Right kidney (tissue), 1 donor: ENCODE measurements at regions not wholly inside any gene's neighbourhood (a gene's known extent, or its start where the extent isn't known, plus 50 kb on each side); places are given as distances from the start of the nearest gene placed in this dataset.

Experiments
- DNase-seq: peaks from one replicate; pipeline ENCODE4 v3.0.0-alpha.2; 2016

DNA sequence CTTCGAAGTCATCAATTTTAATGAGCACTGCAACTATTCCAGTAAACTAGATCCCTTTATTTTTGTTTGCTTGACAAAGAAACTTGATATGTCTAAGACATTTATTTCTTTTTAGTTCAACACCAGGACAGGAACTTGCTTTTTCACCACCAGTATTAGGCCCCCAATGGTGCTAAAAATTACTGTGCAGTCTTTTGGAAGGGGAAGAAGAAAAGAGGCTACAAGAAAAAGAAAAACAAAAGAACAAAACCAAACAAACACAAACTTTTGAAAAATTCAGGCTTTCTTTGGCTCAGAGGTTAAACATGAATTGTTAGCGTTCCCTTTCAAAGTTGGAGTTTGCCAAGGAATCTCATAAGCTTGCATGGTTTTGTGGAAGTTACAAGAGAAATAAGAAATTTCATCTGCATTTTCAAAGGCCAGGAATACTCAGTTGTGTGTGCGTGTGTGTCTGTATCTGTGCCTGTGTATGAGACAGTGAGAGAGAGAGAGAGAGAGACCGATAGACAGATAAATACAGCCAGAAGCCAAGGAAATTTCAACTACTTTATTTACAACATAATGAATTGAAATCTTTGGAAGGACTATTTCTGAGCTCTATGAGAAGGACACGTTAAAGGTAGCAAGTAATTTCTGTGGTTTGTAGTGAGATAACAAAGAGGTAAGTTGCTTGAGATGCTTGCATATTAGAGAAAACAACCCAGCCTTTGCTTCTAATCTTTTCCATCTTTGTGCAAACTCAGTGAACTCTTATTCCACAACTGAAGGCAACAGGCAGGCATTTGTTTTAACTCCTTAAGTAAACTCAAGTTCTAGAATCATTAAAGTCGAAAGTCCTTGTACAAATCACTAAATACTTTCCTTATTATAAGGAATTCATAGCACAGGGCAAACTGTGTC, 171.0 kb upstream of the CITED2 start:
- DNase-seq, result no peak

GRCh38 chr6:139544701-139545057, 170.2 kb upstream of the CITED2 start:
- no peak for DNase-seq

DNA sequence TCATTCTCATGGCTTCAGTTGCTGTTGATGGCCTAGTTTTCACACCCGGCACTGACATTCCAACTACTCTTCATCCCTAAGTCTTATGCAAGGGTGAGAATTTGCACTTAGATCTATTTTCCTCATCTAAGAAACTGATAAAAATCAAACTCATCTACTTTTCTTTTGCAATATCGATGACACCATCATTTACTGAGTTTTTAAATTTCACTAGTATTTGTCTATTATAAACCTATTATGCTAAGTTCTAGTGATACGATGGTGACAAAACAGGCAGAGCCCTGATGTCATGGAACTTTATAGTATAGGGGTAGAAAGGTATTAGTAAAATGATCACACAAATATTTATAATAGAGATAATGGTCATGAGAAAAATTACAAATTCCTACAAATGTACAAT, 167.9 kb upstream of the CITED2 start:
- no peak for DNase-seq

DNA sequence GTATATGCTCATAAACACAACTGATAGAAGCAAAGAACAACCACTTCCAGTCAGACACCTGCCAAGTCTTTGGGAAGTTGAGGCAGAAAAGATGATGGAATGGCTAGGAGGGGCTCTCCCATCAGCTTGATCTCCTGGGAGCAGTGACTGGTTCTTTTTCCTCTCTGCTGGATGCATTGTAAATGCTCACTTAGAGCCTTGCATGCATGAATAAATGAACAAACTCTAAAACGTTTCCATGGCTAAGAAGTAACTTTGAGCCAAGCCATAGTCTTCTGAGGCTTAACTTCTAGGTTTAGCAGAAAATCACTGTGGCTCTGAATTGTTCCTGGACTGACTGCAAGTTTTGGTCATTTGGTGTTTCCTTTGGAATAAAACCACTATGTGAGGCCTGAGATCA, 166.4 kb upstream of the CITED2 start:
- no peak for DNase-seq

GRCh38 chr6:139540276-139540675, 165.8 kb upstream of the CITED2 start:
- no peak for DNase-seq

- no peak for DNase-seq
Measured at GRCh38 chr6:139539852-139540251, 165.4 kb upstream of the CITED2 start.

DNA sequence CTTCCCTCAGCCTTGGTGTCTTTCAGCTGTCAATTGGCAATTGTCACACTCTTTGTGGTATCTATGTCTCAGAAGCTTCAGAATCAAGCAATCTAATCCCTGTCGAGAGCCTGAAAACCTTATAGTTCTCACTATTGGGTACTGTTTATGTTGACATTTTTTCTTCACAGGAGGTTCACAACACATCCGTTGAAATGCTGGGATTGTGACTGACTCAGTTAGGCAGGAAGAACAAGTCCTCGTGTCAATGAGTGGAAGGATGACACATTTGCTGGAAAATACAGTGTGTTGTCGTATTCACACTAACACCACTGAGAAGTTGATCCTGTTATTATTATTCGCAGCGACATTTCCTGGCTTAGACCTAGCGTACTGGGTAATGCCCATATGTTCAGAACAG, 163.9 kb upstream of the CITED2 start:
- no peak for DNase-seq

DNA sequence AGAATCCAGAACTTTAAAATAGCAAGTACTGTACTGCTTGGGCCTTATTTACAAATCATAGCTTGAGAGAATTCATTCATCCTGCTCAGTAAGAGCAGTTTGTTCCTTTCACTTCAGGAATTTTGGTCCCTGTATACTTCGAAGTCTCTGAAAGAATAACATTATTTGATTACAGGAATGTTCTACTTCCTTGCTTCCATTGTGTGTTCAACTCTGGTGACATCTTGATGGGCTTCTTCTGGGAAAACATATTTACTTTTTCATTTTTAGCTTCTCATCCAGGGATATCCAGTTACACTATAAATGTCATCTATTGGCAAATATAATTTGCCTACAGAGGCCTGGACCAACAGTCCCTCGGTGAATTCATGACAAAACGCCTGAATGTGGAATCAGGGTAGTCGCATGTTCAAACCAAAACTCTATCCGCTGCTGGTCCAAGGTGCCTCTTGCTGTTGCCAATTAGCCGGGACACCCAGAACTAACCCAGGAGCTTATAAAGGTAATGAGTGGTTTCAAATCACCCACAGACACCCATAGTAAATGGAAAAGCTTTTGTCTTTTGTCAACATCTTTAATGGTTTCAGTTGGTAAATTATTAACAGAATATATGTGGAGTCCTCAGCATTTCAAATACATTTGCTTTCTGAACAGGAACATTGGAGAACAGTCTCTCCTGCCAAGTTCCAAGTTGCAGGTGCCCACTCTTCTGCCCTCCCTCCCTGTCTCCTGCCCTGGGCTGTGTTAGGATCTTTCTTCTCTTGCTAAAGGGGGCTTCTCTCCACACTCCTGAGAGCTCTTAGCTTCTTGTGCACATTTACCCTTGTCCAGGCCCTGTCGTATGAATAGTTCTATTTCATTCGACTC, 162.5 kb upstream of the CITED2 start:
- DNase-seq, result peak; percentile 58

DNA sequence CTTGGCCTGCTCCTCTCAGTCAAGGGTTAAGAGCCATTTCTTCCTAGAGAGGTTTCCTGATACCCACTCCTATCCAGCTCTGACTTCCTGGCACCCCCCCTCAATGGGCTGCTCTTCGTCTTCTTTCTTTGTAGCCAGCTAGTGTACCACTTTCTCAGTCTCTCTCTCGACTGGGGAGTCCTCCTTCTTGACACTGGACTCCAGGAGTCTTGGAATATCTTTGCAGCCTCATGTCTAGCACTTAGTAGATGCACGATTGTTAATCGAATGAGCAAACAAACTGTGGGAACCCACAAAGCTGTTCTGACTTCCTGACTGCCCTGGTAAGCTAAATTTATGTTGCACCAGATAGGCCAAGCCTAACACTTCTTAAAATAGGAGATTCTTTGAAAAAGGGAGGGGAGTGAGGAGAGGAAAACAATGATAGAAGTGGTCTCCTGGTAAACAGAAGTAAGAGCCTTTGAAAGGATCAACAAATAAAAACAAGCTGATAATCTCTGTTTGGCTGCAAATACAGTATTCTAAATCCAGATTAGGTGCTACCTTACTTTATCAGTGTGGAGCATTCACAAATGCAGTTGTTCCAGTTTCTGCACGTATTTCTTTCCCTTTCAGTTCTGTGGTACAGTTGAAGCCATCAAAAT, 160.1 kb upstream of the CITED2 start:
- no peak for DNase-seq

GRCh38 chr6:139533573-139534471, 159.4 kb upstream of the CITED2 start:
- DNase-seq, result no peak

DNA sequence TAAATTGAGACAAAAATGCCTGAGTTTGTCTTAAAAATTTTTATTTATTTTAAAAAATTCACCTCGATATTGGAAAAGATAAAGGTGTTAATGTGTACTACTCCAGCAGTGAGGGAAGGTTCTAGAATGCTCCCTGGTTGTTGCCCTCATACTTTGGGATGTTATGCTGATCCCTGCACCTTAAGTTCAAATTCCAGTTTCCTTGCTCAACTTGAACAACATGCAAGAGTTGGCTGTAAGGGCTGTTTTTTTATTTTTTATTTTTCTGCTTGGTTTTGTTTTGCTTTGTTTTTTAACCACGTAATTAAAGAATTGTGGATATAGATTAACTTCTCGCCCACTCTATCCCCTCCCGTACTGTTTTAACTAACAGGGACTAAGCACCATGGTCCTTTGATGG, 158.7 kb upstream of the CITED2 start:
- DNase-seq, result no peak

GRCh38 chr6:139531148-139532115, 157.0 kb upstream of the CITED2 start:
- DNase-seq, result no peak

DNA sequence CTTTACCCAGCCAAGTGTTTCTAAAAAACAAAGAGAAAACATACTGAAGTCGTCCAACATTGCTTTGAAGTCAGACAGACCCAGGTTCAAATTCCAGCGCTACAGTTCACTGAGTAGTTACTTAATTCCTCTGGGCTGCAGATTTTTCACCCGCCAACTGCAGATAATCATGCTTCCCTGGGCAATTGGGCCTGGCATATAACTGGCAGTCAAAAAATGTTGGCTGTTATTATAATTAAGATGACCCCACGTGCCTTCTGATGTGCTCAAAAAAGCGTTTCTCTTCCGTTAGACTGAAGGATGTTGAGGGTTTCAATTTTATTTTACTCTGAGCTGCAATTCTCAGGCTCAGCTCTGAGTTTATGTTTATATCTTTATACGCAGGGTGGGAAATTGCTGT, 156.1 kb upstream of the CITED2 start:
- no peak for DNase-seq

DNA sequence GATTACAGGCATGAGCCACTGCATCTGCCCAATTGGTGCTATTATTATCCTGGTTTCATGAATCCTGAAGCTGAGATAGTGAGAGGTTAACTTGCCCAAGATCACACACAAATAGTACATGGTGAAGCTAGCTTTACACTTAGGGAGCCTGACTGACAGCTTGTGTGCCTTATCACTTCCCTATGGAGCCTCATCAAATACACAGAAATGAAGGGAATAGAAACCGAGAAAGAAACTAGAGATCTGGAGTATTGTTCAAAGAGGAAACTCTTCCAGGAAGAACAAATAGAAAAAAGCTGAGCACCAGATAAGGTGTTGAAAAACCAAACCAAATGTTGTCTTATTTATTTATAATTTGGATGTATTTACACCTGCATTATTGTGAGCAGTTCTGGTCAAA, 155.0 kb upstream of the CITED2 start:
- DNase-seq, result no peak

DNA sequence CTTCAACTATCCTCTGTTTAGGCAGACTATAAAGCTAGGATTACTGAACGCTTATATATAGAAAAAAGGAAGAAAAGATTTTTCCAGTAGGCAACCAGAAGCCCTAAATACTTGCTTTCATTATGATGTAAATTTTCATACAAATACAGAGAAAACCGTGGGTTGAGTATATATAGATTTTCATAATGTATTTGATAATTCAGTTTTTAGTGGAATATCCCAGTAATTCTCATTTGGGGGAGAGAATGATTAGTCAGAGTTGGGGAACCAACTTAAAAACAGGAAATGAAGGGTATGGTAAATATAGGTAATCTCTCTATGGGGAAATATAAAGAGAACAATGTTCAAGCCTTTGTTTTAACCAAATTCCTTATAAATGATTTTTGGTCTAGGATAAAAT, 154.0 kb upstream of the CITED2 start:
- no peak for DNase-seq

- DNase-seq, result no peak
Measured at GRCh38 chr6:139525415-139525814, 151.0 kb upstream of the CITED2 start.

- DNase-seq, result no peak
Measured at GRCh38 chr6:139523986-139524385, 149.5 kb upstream of the CITED2 start.

DNA sequence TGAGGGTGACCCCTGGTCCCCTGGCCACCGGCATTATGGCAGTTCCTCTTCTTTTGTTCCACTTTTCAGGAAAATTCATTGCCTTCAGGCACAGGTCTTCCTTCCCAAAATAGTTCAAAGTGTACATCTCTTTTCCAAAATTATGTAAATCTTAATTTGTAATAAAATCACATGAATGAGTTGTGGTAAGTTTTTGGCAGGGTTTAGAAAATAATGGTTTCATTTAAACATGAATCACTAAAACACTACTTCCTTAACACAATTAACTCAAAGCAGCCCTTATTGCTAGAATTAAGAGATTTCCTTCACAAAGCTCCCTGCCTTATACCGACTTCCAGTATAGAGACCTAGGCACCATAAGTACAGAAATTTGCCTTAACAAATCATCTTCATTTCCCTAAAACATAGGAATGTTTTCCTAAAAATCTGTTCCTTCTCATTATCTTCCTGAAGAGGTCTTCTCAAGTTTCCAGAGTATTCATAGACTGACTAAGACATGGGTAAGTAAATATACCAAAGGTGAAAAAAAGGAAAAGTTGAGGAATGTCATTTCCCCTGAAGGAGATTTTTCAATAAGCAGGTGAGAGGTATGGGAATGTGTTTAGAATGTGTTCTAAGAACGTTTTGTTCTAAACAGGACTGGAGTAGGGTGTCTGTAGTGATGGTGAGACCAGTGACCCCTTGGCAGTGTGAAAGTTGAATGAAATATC, 148.2 kb upstream of the CITED2 start:
- DNase-seq, result no peak

DNA sequence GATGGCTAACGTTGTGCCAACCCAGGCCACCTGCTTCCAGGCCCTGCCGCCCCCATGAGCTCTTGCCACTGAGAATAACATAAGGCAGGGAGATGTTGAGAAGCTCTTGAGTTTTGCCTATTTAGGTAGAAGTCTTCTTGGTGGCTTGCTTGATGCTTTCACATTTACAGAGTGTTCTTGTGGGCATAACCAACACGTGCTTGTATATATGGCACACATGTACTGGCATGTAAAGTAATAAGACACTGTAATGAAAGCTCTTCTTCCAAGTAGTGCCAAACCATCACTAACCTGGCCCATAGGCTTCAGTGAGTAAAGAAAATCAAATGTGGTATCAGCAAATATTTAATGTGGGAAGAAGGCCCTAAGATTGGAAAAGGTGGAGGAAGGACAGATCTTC, 146.9 kb upstream of the CITED2 start:
- DNase-seq, result no peak

DNA sequence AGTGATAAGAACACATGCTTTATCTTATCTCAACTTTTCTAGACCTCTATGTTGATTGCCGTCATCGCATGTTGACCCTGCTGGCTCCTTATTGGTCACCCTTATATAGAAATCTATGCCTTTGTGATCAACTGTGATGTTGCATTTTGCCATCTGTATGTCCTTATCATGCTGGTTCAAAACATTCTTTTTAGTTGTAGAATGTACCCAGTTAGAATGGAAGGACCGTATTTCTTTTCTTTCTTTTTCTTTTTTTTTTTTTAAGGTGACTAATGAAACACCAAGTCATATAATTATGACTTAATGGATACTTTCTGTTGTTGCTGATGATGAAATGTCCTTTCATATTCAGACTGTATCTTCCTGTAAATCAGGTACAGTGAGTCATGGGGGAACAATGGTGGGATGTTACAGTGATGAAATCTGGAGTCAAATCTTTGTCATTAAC, 145.9 kb upstream of the CITED2 start:
- DNase-seq, result no peak
